ENCODE measurements at regions not wholly inside any gene's neighbourhood (a gene's known extent, or its start where the extent isn't known, plus 50 kb on each side); places are given as distances from the start of the nearest gene placed in this dataset.
"Not testable (repeated sequence)": the region's sequence is repeated elsewhere in the genome, so short reads cannot be mapped to it uniquely, and the experiment has no call there.

- DNase-seq (ENCODE audit: low read depth): not testable (repeated sequence)
Measured at GRCh38 chr5:134471858-134472449, 53.5 kb upstream of the JADE2 start.

GRCh38 chr5:134468921-134469400, 56.5 kb upstream of the JADE2 start:
- no peak for DNase-seq (ENCODE audit: low read depth)

GRCh38 chr5:134467231-134467630, 55.5 kb upstream of the CDKN2AIPNL start:
- no peak for DNase-seq (ENCODE audit: low read depth)

GRCh38 chr5:134466241-134467069, 54.8 kb upstream of the CDKN2AIPNL start:
- DNase-seq (ENCODE audit: low read depth): peak; percentile 62

GRCh38 chr5:134465816-134466240, 54.1 kb upstream of the CDKN2AIPNL start:
- DNase-seq (ENCODE audit: low read depth): peak; percentile 56

GRCh38 chr5:134464988-134465815, 53.5 kb upstream of the CDKN2AIPNL start:
- no peak for DNase-seq (ENCODE audit: low read depth)

- no peak for DNase-seq (ENCODE audit: low read depth)
Measured at GRCh38 chr5:134463991-134464760, 52.5 kb upstream of the CDKN2AIPNL start.

GRCh38 chr5:134463176-134463720, 51.6 kb upstream of the CDKN2AIPNL start:
- DNase-seq (ENCODE audit: low read depth): no peak

- DNase-seq (ENCODE audit: low read depth): no peak
Measured at GRCh38 chr5:134462761-134463160, 51.1 kb upstream of the CDKN2AIPNL start.

GRCh38 chr5:134462047-134462575, 50.4 kb upstream of the CDKN2AIPNL start:
- no peak for DNase-seq (ENCODE audit: low read depth)

Data from HS-27A (cell line).